H1 (cell line): ENCODE measurements at regions not wholly inside any gene's neighbourhood (a gene's known extent, or its start where the extent isn't known, plus 50 kb on each side); places are given as distances from the start of the nearest gene placed in this dataset.
"Not testable (repeated sequence)": the region's sequence is repeated elsewhere in the genome, so short reads cannot be mapped to it uniquely, and the experiment has no call there.

Experiments used
- CTCF ChIA-PET: fragments of 300-600 bp; sonication (Branson Sonifier 250); formaldehyde crosslinking; loops from one replicate; lab custom pipeline; 2021; ENCODE audit not compliant: partially characterized antibody; lab: Charles Lee
- POLR2A ChIA-PET: fragments of 300-600 bp; sonication (Branson Sonifier 250); formaldehyde crosslinking; loops from one replicate; lab custom pipeline; 2021; ENCODE audit warnings: inconsistent platforms; ENCODE audit not compliant: partially characterized antibody; lab: Charles Lee
- DNase-seq, 2 experiments: peaks; one replicate each; pipeline versions ENCODE4 v3.0.0 to v3.0.0-alpha.2; 2010 to 2022; ENCODE audit warnings: low spot score in 2 of 2, low read depth in 1 of 2, mixed read lengths in 1 of 2
- FAIRE-seq: peaks from 2 replicates; lab custom pipeline; 2011; peaks lifted over from hg19 to GRCh38; lab: Jason Lieb, UNC
- H2AFZ ChIP-seq: 2 replicates; pipeline ENCODE4 v1.8.1; 2012; ENCODE audit warnings: low read length, inconsistent platforms
- H2AK5ac ChIP-seq: 2 replicates; pipeline ENCODE4 v1.6.1; 2013; ENCODE audit warnings: low read depth, low read length
- H2BK120ac ChIP-seq: replicated peaks from 2 replicates; pipeline ENCODE3; 2013; ENCODE audit warnings: low read depth, low read length, inconsistent platforms
- H2BK12ac ChIP-seq: 2 replicates; pipeline ENCODE4 v1.6.1; 2013; ENCODE audit warnings: low read depth, low read length
- H2BK15ac ChIP-seq: 2 replicates; pipeline ENCODE4 v1.6.1; 2013; ENCODE audit warnings: low read length
- H2BK20ac ChIP-seq: 2 replicates; pipeline ENCODE4 v1.6.1; 2013; ENCODE audit warnings: low read length
- H2BK5ac ChIP-seq: 2 replicates; pipeline ENCODE4 v1.6.1; 2013; ENCODE audit warnings: low read depth, low read length
- H3K14ac ChIP-seq: 2 replicates; pipeline ENCODE4 v1.6.1; 2013; ENCODE audit warnings: inconsistent platforms; ENCODE audit not compliant: insufficient read length
- H3K18ac ChIP-seq: 2 replicates; pipeline ENCODE4 v1.6.1; 2013; ENCODE audit warnings: low read length; ENCODE audit errors: extremely low read depth
- H3K23ac ChIP-seq: 2 replicates; pipeline ENCODE4 v1.6.1; 2013; ENCODE audit warnings: inconsistent platforms; ENCODE audit not compliant: insufficient read length
- H3K23me2 ChIP-seq: 2 replicates; pipeline ENCODE4 v1.6.1; 2013; ENCODE audit warnings: low read depth, low read length
- H3K27ac ChIP-seq: 2 replicates; pipeline ENCODE4 v1.6.1; 2011; ENCODE audit warnings: low read depth, low read length, inconsistent platforms
- H3K27me3 ChIP-seq, 4 experiments: replicated peaks in 1 of 4; 1 replicate in 1 of 4; 2 replicates in 3 of 4; pipeline versions ENCODE4 v1.6.1 to v1.8.1; 2011 to 2013; ENCODE audit warnings: low read length in 3 of 4, mild to moderate bottlenecking in 3 of 4, inconsistent platforms in 2 of 4, mixed read lengths in 2 of 4, moderate library complexity in 1 of 4; ENCODE audit not compliant: control insufficient read depth in 3 of 4, insufficient read depth in 3 of 4; ENCODE audit errors: extremely low read depth in 1 of 4
- H3K36me3 ChIP-seq, 4 experiments: 2 replicates each; pipeline versions ENCODE4 v1.6.1 to v1.8.1; 2011 to 2013; ENCODE audit warnings: mild to moderate bottlenecking in 4 of 4, low read length in 3 of 4, moderate library complexity in 2 of 4, control low read depth in 1 of 4, inconsistent platforms in 1 of 4; ENCODE audit not compliant: insufficient read depth in 4 of 4, control insufficient read depth in 2 of 4
- H3K4ac ChIP-seq: replicated peaks from 2 replicates; pipeline ENCODE3; 2013; ENCODE audit warnings: low read length, low read depth, mixed read lengths, inconsistent platforms; ENCODE audit not compliant: insufficient read length
- H3K4me1 ChIP-seq, 4 experiments: replicated peaks in 1 of 4; 1 replicate in 1 of 4; 2 replicates in 3 of 4; pipeline versions ENCODE4 v1.6.1 to v1.8.1; 2011 to 2013; ENCODE audit warnings: low read length in 3 of 4, inconsistent platforms in 2 of 4, mixed read lengths in 1 of 4; ENCODE audit not compliant: insufficient read depth in 4 of 4, control insufficient read depth in 3 of 4
- H3K4me2 ChIP-seq, 2 experiments: 2 replicates each; pipeline versions ENCODE4 v1.6.1 to v1.8.1; 2011 to 2013; ENCODE audit warnings: low read depth in 2 of 2, low read length in 2 of 2, control low read depth in 1 of 2, inconsistent platforms in 1 of 2, mild to moderate bottlenecking in 1 of 2; ENCODE audit not compliant: insufficient read depth in 1 of 2
- H3K4me3 ChIP-seq, 4 experiments: fragments of 200-600, 300-600 bp in 1 of 4; sonication (generic), shearing (Covaris generic), sonication (Bioruptor Twin) in 1 of 4; 2 replicates each; pipeline versions ENCODE4 v1.5.1 to v1.8.1; 2011 to 2016; ENCODE audit warnings: low read length in 4 of 4, low read depth in 3 of 4, control low read depth in 2 of 4, inconsistent platforms in 2 of 4, mild to moderate bottlenecking in 2 of 4, mixed read lengths in 1 of 4, moderate library complexity in 1 of 4; ENCODE audit not compliant: insufficient read depth in 2 of 4; ENCODE audit errors: extremely low read depth in 1 of 4
- H3K56ac ChIP-seq: replicated peaks from 2 replicates; pipeline ENCODE3; 2013; ENCODE audit warnings: low read depth, mild to moderate bottlenecking, mixed read lengths, low read length, inconsistent platforms; ENCODE audit not compliant: insufficient read length
- H3K79me1 ChIP-seq: 2 replicates; pipeline ENCODE4 v1.6.1; 2013; ENCODE audit warnings: low read depth, low read length, control low read depth
- H3K79me2 ChIP-seq, 2 experiments: 2 replicates each; pipeline versions ENCODE4 v1.6.1 to v1.8.1; 2012 to 2013; ENCODE audit warnings: low read length in 2 of 2, mild to moderate bottlenecking in 2 of 2, inconsistent platforms in 1 of 2; ENCODE audit not compliant: insufficient read depth in 2 of 2, control insufficient read depth in 1 of 2
- H3K9ac ChIP-seq, 4 experiments: replicated peaks in 1 of 4; 1 replicate in 1 of 4; 2 replicates in 3 of 4; pipeline versions ENCODE4 v1.6.1 to v1.8.1; 2011 to 2013; ENCODE audit warnings: low read depth in 3 of 4, low read length in 3 of 4, control low read depth in 2 of 4, mild to moderate bottlenecking in 2 of 4, moderate library complexity in 2 of 4, inconsistent platforms in 1 of 4; ENCODE audit errors: extremely low read depth in 1 of 4
- H3K9me3 ChIP-seq, 2 experiments: 2 replicates each; pipeline versions ENCODE4 v1.6.1 to v1.8.1; 2012 to 2013; ENCODE audit warnings: mild to moderate bottlenecking in 2 of 2, moderate library complexity in 2 of 2, control low read depth in 1 of 2, inconsistent platforms in 1 of 2, low read depth in 1 of 2, low read length in 1 of 2, mixed read lengths in 1 of 2; ENCODE audit not compliant: insufficient read depth in 2 of 2
- H4K20me1 ChIP-seq, 2 experiments: replicated peaks in 1 of 2; 2 replicates each; pipeline versions ENCODE3 to v1.8.1; 2011 to 2013; ENCODE audit warnings: inconsistent platforms in 2 of 2, low read length in 2 of 2, mild to moderate bottlenecking in 1 of 2; ENCODE audit not compliant: insufficient read depth in 2 of 2, control insufficient read depth in 1 of 2
- H4K5ac ChIP-seq: 2 replicates; pipeline ENCODE4 v1.6.1; 2013; ENCODE audit warnings: low read length, low read depth, mixed read lengths, inconsistent platforms; ENCODE audit not compliant: insufficient read length
- H4K8ac ChIP-seq: 2 replicates; pipeline ENCODE4 v1.8.0; 2013; ENCODE audit warnings: mild to moderate bottlenecking, moderate library complexity, low read length, inconsistent platforms; ENCODE audit not compliant: insufficient read depth; ENCODE audit errors: extremely low read depth
- H4K91ac ChIP-seq: replicated peaks from 2 replicates; pipeline ENCODE3; 2013; ENCODE audit warnings: low read length, mixed read lengths, inconsistent platforms; ENCODE audit not compliant: insufficient read length
- WGBS, 2 experiments: shearing (Covaris generic) in 1 of 2; methylation state at CpG; one replicate each; pipeline versions ENCODE4 v1.1.6 to v1.1.7; 2013 to 2015; ENCODE audit warnings: low lambda C conversion rate in 2 of 2, mixed read lengths in 2 of 2, inconsistent platforms in 1 of 2, low coverage in 1 of 2, missing lambda C conversion rate in 1 of 2; ENCODE audit not compliant: insufficient replicate concordance in 2 of 2, insufficient coverage in 1 of 2, insufficient read length in 1 of 2; ENCODE audit errors: extremely low coverage in 1 of 2, missing lambda C conversion rate in 1 of 2; 5-methylcytosine and 5-hydroxymethylcytosine counted together

DNA sequence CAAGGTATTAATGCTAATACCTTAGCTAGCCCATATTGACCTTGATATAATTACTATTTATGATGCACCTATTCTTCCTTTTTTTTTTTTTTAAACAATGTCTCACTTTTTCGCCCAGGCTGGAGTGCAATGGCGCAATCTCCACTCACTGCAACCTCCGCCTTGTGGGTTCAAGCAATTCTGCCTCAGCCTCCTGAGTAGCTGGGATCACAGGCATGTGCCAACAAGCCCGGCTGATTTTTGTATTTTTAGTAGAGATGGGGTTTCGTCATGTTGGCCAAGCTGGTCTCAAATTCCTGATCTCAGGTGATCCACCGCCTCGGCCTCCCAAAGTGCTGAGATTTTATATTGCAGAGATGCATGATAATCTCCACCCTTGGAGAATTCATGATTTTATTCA is 1028.0 kb downstream of the MAT2B start:
- H3K27me3 ChIP-seq, H3K4me2 ChIP-seq, H2BK20ac ChIP-seq, H3K9me3 ChIP-seq, H2BK15ac ChIP-seq, H3K4me1 ChIP-seq, H3K9ac ChIP-seq, DNase-seq, H3K23me2 ChIP-seq, H3K56ac ChIP-seq, H3K27ac ChIP-seq, FAIRE-seq, H4K91ac ChIP-seq, H2BK12ac ChIP-seq, H2BK120ac ChIP-seq, H3K4me3 ChIP-seq, H3K4ac ChIP-seq, H4K20me1 ChIP-seq, H3K79me2 ChIP-seq, H3K18ac ChIP-seq, H2BK5ac ChIP-seq, POLR2A ChIA-PET, H3K23ac ChIP-seq, H3K36me3 ChIP-seq, H2AK5ac ChIP-seq, H3K14ac ChIP-seq, H4K5ac ChIP-seq, H4K8ac ChIP-seq, H3K79me1 ChIP-seq: not testable (repeated sequence)
- 0 out of 2 replicates have a peak overlapping the region, but pooled peaks have one; percentile 52 for H2AFZ ChIP-seq
- CTCF ChIA-PET = interaction anchor here (0.5 kb wide), 1 partner anchor 35 kb away, joined by 3 read pairs; no protein-coding TSS in a partner anchor
- 88% methylated on average over 6 of the region's 7 CpGs; no CpG with 5 or more reads in 1 of the 2 experiments for WGBS, 2 experiments
